Spleen (tissue), 7 donors: ENCODE measurements at regions not wholly inside any gene's neighbourhood (a gene's known extent, or its start where the extent isn't known, plus 50 kb on each side); places are given as distances from the start of the nearest gene placed in this dataset.

Source experiments
- POLR2A ChIP-seq, 3 donors: fragments of 450-650 bp; IDR thresholded peaks; one replicate each; pipeline ENCODE4 v1.5.1; 2017; ENCODE audit warnings: antibody characterized with exemption in 3 of 3, mild to moderate bottlenecking in 1 of 3
- POLR2AphosphoS5 ChIP-seq, 3 donors: sonication (generic); formaldehyde crosslinking; IDR thresholded peaks; one replicate each; pipeline ENCODE4 v1.5.1; 2017; ENCODE audit warnings: antibody characterized with exemption in 3 of 3
- TF ChIP-seq, protein P1 (sequence below), 11 experiments: fragments of 200-600 bp in 7 of 11; fragments of 450-650 bp in 4 of 11; sonication (generic) in 4 of 11; IDR thresholded peaks in 8 of 11; conservative IDR thresholded peaks in 3 of 11; 1 replicate in 7 of 11; 2 replicates in 4 of 11; pipeline versions ENCODE4 v1.4.0 to v1.8.0; 2016 to 2021; ENCODE audit warnings: antibody characterized with exemption in 11 of 11, inconsistent platforms in 4 of 11, mild to moderate bottlenecking in 1 of 11
- donor health status: DM: no; HTN: no; CAD: no; lungs with moderate emphysema.
- donor health status: DM: no; HTN: no; CAD: no.
- donor health status: DM: no; HTN: no; CAD: no.

DNA sequence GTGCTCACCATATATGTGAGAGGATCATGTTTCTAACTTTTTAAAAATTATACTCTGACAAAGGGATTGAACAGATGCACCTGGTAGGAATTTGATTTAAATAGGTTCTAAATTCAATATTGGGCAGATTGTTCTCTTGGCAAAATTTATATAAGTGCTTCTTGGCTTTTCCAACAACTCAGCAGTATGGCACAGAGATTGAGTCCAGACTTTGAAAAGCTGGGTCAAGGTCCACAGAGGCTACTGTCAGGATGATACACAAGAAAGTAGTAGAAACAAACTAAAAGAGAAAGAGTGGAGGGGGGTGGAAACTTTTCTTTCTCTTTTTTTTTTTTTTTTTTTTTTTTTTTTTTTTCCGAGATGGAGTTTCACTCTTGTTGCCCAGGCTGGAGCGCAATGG lies 203.2 kb upstream of the ADAMTS9 start:
- TF ChIP-seq, protein P1, sequence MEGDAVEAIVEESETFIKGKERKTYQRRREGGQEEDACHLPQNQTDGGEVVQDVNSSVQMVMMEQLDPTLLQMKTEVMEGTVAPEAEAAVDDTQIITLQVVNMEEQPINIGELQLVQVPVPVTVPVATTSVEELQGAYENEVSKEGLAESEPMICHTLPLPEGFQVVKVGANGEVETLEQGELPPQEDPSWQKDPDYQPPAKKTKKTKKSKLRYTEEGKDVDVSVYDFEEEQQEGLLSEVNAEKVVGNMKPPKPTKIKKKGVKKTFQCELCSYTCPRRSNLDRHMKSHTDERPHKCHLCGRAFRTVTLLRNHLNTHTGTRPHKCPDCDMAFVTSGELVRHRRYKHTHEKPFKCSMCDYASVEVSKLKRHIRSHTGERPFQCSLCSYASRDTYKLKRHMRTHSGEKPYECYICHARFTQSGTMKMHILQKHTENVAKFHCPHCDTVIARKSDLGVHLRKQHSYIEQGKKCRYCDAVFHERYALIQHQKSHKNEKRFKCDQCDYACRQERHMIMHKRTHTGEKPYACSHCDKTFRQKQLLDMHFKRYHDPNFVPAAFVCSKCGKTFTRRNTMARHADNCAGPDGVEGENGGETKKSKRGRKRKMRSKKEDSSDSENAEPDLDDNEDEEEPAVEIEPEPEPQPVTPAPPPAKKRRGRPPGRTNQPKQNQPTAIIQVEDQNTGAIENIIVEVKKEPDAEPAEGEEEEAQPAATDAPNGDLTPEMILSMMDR (IDR thresholded peaks at IDR 0.05 in 8 of 11, conservative IDR thresholded peaks at IDR 0.05 in 3 of 11), result no peak
- TF ChIP-seq POLR2AphosphoS5 (IDR thresholded peaks at IDR 0.05) (no peak), POLR2A (IDR thresholded peaks at IDR 0.05) (no peak)
